Head of caudate nucleus (tissue), 42 donors: ENCODE measurements at regions not wholly inside any gene's neighbourhood (a gene's known extent, or its start where the extent isn't known, plus 50 kb on each side); places are given as distances from the start of the nearest gene placed in this dataset.
"Not testable (repeated sequence)": the region's sequence is repeated elsewhere in the genome, so short reads cannot be mapped to it uniquely, and the experiment has no call there.

ENCODE experiments used
- DNase-seq, 42 donors: peaks; one replicate each; pipeline versions ENCODE4 v3.0.0 to v3.0.0-alpha.2; 2020 to 2021; ENCODE audit warnings: mixed read lengths in 7 of 42
- intact Hi-C: fragments of 100-400 bp; cut with DNase I; formaldehyde crosslinking; loops from one replicate; pipeline ENCODE4 v1.15.0; 2022

DNA sequence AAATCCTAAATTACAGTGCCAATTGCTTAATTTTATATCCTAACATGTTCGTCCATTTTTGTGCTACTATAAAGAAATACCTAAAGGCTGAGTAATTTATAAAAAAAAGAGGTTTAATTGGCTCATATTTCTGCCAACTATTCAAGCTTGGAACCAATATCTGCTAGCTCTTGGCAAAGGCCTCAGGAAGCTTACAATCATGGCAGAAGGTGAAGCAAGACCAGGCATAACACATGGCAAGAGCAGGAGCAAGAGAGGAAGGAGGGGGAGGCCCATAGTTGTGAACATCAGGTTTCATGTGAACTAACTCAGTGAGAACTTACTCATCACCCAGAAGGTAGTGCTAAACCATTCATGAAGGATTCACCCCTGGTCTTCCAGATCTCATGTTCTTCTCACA, 494.3 kb downstream of the CCER1 start:
- intact Hi-C loops: no loop called here

DNA sequence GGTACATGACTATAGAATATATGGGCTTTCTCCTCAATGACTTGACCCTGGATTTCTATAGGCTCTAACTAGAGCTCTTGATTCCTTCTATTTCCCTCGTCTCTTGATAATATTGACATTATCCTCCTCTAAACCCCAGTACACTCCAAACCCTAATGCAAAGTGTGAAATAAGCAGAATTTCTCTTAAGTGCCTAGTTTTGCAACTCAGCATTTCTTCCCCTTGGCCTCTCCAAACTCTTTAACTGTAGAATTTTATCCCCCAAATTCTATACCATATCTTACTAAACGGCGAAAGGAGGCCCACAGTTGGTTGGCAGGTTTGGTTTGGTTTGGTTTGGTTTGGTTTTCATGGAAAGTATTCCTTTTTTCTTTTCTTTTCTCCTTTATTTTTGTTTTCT, 498.7 kb downstream of the CCER1 start:
- DNase-seq: no peak
- intact Hi-C loops: no loop called here

More for the DNA sequence above, 494.3 kb downstream of the CCER1 start:
- DNase-seq: no peak

DNA sequence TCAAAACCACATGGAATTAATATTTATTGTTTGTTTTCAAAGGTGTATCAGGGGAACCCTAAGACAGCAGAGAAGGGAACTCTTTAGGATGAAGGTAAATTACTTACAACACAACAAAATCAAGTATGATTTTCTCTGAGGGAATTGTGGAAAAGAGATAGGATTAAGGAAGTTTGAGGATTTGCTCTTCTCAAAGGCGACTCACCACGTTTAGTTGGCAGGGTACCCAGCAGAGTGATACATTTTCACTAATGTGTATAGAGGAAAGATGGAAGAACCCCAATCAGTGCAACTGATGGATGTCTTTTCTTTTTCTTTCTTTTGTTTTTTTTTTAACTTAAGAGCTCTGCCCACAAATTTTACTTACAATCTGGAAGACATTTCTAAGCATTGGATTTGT, 499.2 kb downstream of the CCER1 start:
- intact Hi-C loops: no loop called here
- no peak for DNase-seq

DNA sequence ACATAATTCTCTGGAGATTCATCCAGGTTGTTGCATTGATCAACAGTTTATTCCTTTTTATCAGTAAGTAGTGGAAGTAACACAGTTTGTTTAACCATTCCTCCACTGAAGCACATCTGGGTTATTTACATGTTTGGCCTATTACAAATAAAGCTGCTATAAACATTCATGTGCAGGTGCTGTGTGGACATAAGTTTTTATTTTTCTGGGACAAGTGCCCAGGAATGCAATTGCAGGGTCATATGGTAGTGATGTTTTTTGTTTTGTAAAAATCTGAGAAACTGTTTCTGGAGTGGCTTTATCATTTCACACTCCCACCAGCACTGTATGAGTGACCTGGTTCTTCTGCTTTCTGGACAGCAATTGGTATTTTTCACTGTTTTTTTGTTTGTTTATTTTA, 505.4 kb downstream of the CCER1 start:
- intact Hi-C loops: no loop called here
- DNase-seq: no peak

DNA sequence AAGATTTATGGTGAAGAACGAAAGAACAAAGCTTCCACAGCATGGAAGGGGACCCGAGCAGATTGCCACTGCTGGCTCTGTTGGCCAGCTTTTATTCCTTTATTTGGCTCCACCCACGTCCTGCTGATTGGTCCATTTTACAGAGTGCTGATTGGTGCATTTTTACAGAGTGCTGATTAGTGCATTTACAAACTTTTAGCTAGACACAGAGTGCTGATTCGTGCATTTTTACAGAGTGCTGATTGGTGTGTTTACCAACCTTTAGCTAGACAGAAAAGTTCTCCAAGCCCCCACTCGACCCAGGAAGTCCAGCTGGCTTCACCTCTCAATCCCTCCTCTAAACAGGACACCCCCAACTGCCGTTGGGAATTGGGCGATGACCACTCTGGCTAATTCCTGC, 511.5 kb downstream of the CCER1 start:
- intact Hi-C loops, DNase-seq: not testable (repeated sequence)

DNA sequence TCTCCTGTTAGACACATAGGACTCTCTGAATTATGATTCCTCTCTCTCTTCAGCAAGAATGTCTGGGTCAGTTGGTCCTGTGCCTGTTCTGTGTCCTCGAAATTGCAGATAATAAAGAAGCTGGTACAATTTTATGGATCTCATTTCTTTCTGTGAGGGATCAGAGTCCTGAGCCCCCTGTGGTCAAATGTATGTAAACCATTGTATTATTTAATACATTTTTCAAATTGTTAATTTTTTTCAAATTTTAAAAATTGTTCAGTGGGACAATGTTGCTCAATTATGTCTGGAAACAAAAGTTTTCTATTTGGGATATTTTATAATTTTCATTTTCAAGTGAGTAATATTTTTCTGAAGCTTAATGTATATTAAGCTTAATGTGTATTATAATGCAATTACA, 513.5 kb downstream of the CCER1 start:
- intact Hi-C loops: no loop called here
- no peak for DNase-seq

DNA sequence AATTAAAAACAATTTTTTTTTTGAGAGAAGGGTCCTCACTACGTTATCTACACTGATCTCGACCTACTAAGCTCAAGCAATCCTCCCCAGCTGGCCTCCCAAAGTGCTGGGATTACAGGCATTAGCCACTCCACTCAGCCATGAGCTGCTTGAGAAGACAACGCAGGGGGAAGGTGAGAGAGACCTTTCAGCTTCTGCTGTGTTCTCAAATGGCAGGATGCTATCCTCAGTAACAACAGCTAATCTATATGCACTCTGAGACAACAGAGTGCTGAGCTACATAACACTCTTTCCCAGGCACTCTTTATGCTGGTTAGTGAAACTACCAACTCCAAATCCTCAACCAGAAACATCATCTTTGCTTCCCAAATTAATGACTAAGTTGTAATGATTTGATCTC, 526.1 kb downstream of the CCER1 start:
- intact Hi-C loops: no loop called here
- no peak for DNase-seq

DNA sequence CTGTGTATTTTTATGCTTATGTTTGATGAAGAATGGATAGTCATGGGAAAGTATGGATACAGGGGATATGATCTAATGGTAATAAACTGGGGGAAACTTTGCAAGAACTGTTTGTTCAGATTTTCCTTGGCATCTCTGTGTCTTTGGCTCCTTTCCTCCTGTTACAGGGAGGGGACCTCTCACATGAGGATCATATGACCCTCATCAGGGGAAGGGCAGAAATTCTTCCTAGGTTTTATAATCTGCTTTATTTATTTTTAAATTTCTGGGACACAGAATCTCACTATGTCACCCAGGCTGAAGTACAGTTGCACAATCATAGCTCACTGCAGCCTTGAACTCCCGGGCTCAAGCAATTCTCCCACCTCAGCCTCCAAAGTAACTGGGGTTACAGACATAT, 526.5 kb downstream of the CCER1 start:
- no peak for DNase-seq
- intact Hi-C loops: no loop called here

DNA sequence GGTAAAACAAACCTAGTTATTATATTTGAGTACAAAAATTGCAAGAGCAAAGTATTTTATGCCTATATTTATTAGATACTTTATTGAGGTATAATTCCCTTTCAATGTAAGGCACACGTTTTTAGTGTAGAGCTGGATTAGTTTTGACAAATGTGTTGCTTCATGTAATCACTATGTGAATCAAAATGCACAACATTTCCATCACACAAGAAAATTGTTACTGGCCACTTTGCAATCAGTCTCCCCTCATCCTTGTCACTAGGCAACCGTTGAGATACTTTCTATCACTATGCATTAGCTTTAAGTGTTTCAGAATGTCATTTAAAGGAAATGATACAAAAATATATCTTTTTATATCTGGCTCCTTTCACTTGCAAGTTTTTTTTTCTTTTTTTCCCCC, 531.0 kb downstream of the CCER1 start:
- DNase-seq: no peak
- intact Hi-C loops: no loop called here

DNA sequence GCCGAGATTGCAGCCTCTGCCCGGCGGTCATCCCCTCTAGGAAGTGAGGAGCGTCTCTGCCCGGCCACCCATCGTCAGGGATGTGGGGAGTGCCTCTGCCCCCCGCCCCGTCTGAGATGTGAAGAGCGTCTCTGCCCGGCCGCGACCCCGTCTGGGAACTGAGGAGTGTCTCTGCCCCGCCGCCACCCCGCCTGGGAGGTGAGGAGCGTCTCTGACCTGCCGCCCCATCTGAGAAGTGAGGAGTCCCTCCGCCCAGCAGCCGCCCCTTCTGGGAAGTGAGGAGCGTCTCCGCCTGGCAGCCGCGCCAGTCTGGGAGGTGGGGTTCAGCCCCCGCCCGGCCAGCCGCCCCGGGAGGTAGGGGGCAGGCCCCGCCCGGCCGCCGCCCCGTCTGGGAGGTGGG, 544.0 kb downstream of the CCER1 start:
- DNase-seq: peak in 1 of 42 donors; percentile 25
- intact Hi-C loops: no loop called here

DNA sequence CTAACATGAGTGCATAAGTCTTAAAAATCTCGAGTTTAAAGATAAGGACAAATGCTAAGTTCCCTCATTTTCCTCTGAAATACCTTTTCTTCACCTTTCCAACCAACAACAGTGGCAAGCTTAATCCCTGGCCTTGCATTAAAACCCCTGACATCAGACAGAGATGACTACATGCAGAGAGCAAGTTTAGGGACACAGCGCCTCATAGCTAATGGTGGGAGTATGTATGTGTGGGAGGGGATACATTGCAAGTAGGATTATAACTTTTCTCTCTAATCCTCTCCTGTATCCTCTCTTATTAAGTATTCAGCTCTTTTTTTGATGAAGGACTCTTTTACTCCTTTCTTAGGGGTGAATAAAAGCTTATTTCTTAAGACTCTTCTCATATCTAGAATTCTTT, 547.1 kb downstream of the CCER1 start:
- peak in 1 of 42 donors; percentile 4 for DNase-seq
- intact Hi-C loops: no loop called here

DNA sequence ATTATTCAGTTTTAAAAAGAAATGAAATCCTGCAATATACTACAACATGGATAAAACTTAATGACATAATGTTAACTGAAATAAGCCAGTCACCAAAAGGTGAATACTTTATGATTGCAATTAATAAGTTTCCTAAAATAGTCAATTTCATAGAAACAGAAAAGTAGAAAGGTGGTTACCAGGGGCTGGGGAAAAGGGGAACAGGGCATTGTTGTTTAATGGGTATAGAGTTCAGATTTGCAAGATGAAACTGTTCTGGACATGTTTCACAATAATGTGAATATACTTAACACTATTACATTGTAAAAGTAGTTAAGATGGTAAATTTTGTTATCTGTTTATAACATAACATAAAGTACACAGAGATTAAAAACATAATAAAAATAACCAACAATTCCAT, 550.9 kb downstream of the CCER1 start:
- DNase-seq: no peak
- intact Hi-C loops: no loop called here

DNA sequence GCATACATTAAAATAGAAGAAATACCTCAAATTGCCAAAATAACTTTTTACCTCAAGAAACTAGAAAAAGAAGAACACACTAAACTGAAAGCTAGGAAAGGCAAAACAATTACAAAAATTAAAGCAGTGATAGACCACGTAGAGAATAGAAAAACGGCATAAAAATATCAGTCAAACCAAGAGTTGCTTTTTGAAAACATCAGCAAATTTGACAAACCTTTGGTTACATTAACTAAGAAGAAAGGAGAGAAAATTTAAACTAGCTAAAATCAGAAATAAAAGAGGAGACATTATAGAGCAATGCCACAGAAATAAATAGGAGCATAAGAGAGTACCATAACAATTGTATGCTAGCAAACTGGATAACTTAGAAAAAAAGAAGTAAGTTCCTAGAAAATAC, 553.8 kb downstream of the CCER1 start:
- intact Hi-C loops: no loop called here

DNA sequence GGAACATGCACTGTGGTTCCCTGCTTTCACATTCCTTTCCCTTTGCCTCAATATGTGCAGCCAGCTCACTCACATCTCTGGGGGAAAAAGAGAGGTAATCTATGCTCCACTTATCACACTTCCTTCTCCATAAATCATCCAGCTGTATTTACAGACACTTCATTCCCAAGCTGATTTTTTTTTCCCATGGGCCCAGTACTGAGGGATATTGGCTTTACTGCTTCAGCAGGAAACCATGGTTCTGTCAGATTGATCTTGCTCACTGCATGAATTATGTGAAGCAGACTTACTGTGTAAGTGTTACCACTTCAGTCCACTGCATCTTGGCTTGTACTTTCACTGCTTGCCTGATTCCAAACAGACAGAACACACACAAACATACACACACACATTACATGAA, 555.6 kb downstream of the CCER1 start:
- no peak for DNase-seq
- intact Hi-C loops: no loop called here

More for the DNA sequence above, 553.8 kb downstream of the CCER1 start:
- no peak for DNase-seq

DNA sequence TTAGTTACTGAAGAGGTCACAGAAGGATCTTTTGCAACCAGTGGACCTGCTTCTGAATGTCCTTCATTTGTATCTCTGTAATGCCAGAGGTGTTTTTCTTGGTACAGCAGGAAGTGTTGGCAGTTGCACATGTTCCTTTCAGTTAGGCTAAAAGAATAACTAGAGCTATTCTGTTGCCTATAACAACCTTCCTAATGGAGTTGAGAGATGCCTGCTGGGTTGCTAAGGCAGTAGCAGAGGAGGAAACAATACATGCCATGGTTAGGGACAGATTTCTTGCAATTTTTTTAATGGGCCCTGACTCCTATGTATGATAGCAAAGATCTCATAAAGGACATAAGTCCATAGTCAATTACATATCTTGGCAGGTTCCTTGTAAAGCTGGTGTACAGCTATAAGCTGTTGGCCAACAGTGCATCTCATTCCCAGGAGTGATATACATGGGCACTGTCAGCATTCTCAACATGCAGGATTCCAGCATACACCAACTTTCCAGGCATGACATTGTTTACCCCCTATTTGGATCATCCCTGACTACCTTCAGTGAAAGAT, 556.6 kb downstream of the CCER1 start:
- intact Hi-C loops: no loop called here
- DNase-seq: no peak

DNA sequence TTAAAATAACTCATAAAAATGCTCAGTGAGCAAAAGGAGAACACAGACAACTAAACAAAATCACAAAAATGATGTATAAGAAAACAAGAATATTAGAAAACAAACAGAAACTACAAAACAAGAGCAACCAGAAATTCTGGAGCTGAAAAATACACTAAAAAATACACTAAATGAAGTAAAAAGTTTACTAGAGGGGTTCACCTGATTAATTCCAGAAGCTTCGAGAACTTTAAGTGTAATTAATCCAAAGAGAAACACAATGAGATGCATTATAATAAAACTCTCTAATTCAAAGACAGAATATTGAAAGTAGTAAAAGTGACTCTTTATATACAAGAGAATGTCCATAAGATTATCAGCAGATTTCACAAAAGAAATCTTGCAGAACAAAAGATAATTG, 558.4 kb downstream of the CCER1 start:
- intact Hi-C loops: no loop called here
- DNase-seq: no peak

DNA sequence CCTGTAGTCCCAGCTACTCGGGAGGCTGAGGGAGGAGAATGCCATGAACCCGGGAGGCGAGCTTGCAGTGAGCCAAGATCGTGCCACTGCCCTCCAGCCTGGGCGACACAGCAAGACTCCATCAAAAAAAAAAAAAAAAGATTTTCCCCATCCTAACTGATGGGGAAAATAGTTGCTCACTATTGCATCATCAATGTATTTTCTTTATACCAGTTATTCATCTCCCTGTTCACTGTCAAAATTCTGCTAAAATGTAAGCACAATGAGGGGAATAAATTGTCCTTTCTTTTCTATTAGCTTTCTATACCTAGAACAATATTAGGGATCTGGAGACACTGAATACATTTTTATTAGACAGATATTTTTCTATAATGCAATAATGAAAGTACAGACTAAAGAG, 561.3 kb downstream of the CCER1 start:
- no peak for DNase-seq
- intact Hi-C loops: no loop called here

DNA sequence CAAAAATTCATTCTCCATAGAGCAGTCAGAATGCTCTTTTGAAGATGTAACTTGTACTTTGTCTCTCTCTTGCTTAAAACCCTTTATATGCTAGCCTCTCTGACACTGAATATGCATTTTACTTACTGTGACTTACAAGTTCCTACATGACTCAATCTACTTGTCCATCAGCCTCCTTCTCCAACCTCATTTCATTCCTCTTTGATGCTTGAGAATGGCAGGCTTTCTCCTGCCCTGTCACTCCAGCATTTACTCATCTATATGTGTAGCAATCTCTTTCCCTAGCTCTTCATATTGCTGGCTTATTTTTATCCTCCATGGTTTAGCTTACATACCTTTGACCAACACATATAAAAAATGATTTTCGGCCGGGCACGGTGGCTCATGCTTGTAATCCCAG, 561.9 kb downstream of the CCER1 start:
- no peak for DNase-seq
- intact Hi-C loops: no loop called here

DNA sequence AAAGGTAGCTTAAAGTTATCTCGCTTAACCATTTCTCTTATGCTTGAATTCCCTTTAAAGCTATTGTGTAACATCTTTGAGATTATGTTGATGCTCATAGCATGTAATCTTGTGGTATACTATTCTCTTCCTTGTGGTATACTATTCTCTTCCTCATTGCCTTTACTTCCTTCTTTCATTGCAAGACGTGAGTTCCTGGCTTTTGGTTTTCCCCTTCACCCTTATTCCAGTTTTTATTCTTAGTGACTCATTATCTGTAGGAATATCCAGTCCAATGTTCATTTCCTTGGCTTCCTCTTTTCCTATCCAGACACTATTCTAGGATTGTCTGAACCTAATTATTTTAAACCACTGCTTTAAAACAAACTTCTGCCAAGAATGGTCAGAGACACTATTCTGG, 564.0 kb downstream of the CCER1 start:
- intact Hi-C loops: no loop called here
- DNase-seq: no peak

DNA sequence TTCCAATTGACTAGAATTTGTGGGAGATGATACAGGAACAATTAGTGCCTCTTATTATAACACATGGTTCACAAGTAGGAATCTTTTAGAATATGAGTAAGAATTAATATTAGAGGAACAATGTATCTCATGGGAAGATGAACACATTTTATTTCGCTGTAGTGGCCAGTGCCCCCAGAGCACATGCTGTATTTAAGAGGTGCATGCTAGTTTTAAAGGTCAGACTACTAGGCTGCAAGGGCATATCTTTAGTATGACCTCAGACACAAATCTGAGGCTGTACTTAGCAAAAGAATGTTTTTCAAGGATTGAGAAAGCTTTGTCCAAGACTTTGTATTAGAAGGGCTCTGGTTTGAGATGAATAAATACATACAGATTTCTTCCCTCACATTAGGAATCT, 586.9 kb downstream of the CCER1 start:
- intact Hi-C loops: no loop called here

DNA sequence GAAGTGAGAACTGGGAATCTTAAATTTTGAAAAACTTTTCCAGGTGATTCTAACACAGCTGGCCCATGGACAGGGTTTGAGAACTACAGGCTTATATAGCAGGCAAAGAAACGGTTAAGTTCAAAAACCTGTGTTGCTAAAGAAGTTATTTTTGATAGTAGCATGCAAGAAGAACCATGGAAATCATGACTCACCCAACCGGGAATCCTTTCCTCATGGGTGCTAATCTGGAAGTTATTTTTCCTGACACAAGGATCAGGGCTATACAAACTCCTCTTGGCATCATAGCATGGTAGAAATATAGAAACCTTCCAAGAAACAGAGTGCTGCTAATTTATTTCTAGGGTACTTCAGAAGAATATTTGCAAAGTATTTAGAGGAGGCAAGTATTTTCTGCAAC, 588.7 kb downstream of the CCER1 start:
- intact Hi-C loops: no loop called here
- DNase-seq: no peak

More for the DNA sequence above, 586.9 kb downstream of the CCER1 start:
- no peak for DNase-seq

DNA sequence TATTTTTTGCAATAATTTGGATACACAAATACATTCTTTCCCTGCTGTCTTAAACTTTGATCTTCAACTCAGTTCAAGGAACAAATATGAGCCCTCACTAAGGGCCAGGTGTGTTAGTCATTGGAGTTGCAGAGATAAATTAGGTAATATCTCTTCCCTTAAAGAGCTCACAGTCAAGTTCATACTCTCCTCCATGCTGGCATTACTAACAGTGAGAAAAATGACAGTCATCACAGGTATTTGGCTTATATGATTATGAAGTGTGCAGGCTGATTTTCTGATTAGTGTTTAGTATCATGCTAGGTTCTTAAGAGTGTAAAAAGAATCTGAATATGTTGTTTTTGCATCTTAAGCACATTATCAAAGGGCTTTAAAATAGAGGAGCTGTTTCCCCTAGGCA, 594.7 kb downstream of the CCER1 start:
- intact Hi-C loops: no loop called here
- no peak for DNase-seq
